ENCODE measurements at regions not wholly inside any gene's neighbourhood (a gene's known extent, or its start where the extent isn't known, plus 50 kb on each side); places are given as distances from the start of the nearest gene placed in this dataset.

DNA sequence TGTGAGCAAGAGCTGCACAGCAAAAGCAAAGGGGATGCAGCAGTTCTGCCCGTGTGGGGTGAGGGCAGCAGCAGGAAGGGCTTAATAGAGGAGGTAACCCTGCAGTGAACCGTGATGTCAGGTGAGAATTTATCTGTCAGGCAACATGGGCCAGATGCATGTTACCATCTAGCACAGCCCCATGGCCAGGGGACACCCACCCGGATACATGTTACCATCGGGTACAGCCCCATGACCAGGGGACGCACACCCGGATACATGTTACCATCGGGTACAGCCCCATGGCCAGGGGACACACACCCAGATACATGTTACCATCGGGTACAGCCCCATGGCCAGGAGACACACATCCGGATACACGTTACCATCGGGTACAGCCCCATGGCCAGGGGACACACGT, 99.4 kb downstream of the RBFOX3 start:
- Histone ChIP-seq H3K4me1 (ENCODE audit: control insufficient read depth in 2 of 3, insufficient read depth in 2 of 3, low read depth in 1 of 3, low read length in 3 of 3) (no peaks in the 10 kb centered on the region), H3K9ac (ENCODE audit: low read length in 3 of 3) (no peak overlapping the region), H3K4me3 (ENCODE audit: low read length in 3 of 3) (no peak overlapping the region), H3K27me3 (ENCODE audit: control insufficient read depth, insufficient read depth, low read length) (no peaks in the 10 kb centered on the region), H3K27ac (ENCODE audit: low read depth in 2 of 2, low read length in 2 of 2) (no peak overlapping the region), H3K36me3 (ENCODE audit: control insufficient read depth in 2 of 3, insufficient read depth in 3 of 3, low read length in 3 of 3) (no peaks in the 10 kb centered on the region), H3K9me3 (ENCODE audit: control insufficient read depth in 2 of 3, insufficient read depth in 1 of 3, low read length in 3 of 3) (no peaks in the 10 kb centered on the region)
- intact Hi-C loops (cut with DNase I): no loop called here
- FAIRE-seq (no peak), DNase-seq (no peak)
- no peak for TF ChIP-seq CTCF (IDR thresholded peaks at IDR 0.05; ENCODE audit: borderline replicate concordance, extremely low read depth, insufficient read depth)

- no peak for FAIRE-seq
Measured at GRCh38 chr17:79510071-79510470, 100.8 kb downstream of the RBFOX3 start.

DNA sequence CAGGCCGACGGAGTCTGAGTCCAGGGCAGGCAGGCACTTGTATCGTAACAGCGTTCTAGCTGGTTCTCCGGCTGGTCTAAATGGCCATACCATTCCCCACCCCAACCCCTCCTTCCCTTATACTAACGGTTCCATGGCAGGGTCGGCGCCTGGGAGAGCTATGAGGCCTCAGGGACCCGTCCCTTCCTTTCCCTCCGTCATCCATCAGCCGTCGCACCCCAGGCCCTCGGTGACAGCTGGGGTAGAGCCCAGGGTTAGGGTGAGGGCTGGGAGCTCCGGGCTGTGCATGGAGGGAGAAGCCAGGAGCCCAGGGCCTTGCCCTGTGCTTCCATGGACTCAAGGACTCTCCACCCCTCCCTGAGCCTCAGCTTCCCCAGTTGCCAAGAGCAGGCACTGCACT, 101.4 kb downstream of the RBFOX3 start:
- intact Hi-C loops (cut with DNase I): no loop called here
- no peak overlapping the region for H3K27ac ChIP-seq (ENCODE audit: low read depth in 2 of 2, low read length in 2 of 2)
- H3K4me1 ChIP-seq (ENCODE audit: control insufficient read depth in 2 of 3, insufficient read depth in 2 of 3, low read depth in 1 of 3, low read length in 3 of 3): no peaks in the 10 kb centered on the region
- no peaks in the 10 kb centered on the region for H3K27me3 ChIP-seq (ENCODE audit: control insufficient read depth, insufficient read depth, low read length)
- no peak overlapping the region for H3K9ac ChIP-seq (ENCODE audit: low read length in 3 of 3)
- H3K9me3 ChIP-seq (ENCODE audit: control insufficient read depth in 2 of 3, insufficient read depth in 1 of 3, low read length in 3 of 3): no peaks in the 10 kb centered on the region
- TF ChIP-seq CTCF (IDR thresholded peaks at IDR 0.05; ENCODE audit: borderline replicate concordance, extremely low read depth, insufficient read depth): no peak
- no peak overlapping the region for H3K4me3 ChIP-seq (ENCODE audit: low read length in 3 of 3)
- H3K36me3 ChIP-seq (ENCODE audit: control insufficient read depth in 2 of 3, insufficient read depth in 3 of 3, low read length in 3 of 3): no peaks in the 10 kb centered on the region
- no peak for FAIRE-seq
- DNase-seq: no peak

More at GRCh38 chr17:79510071-79510470, 100.8 kb downstream of the RBFOX3 start:
- Histone ChIP-seq H3K36me3 (ENCODE audit: control insufficient read depth in 2 of 3, insufficient read depth in 3 of 3, low read length in 3 of 3) (no peaks in the 10 kb centered on the region), H3K4me3 (ENCODE audit: low read length in 3 of 3) (no peak overlapping the region), H3K27ac (ENCODE audit: low read depth in 2 of 2, low read length in 2 of 2) (no peak overlapping the region), H3K27me3 (ENCODE audit: control insufficient read depth, insufficient read depth, low read length) (no peaks in the 10 kb centered on the region), H3K9me3 (ENCODE audit: control insufficient read depth in 2 of 3, insufficient read depth in 1 of 3, low read length in 3 of 3) (no peaks in the 10 kb centered on the region), H3K9ac (ENCODE audit: low read length in 3 of 3) (no peak overlapping the region), H3K4me1 (ENCODE audit: control insufficient read depth in 2 of 3, insufficient read depth in 2 of 3, low read depth in 1 of 3, low read length in 3 of 3) (no peaks in the 10 kb centered on the region)
- no peak for TF ChIP-seq CTCF (IDR thresholded peaks at IDR 0.05; ENCODE audit: borderline replicate concordance, extremely low read depth, insufficient read depth)
- DNase-seq: no peak
- intact Hi-C loops (cut with DNase I): no loop called here

DNA sequence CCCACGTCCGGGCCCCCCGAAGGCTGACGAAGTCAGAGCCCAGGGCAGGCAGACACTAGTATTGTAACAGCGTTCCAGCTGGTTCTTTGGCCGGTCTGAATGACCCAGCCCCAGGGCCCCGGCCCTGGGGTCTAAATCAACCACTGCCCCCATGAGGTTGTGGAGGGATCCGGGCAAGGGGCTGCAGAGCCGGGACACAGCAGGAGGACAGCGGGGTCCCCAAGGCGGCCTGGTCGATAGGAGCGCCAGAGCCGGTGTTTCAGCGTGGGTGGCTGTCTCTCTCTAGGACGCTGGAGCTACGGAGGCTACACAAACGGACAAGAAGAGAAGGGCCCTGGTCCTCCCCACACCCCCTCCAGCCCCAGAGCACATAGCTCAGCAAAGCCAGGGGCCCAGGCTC, 101.8 kb downstream of the RBFOX3 start:
- no peak overlapping the region for H3K4me3 ChIP-seq (ENCODE audit: low read length in 3 of 3)
- TF ChIP-seq CTCF (IDR thresholded peaks at IDR 0.05; ENCODE audit: borderline replicate concordance, extremely low read depth, insufficient read depth): no peak
- intact Hi-C loops (cut with DNase I): no loop called here
- H3K4me1 ChIP-seq (ENCODE audit: control insufficient read depth in 2 of 3, insufficient read depth in 2 of 3, low read depth in 1 of 3, low read length in 3 of 3): no peaks in the 10 kb centered on the region
- no peak overlapping the region for H3K9ac ChIP-seq (ENCODE audit: low read length in 3 of 3)
- H3K27ac ChIP-seq (ENCODE audit: low read depth in 2 of 2, low read length in 2 of 2): no peak overlapping the region
- DNase-seq: no peak
- H3K36me3 ChIP-seq (ENCODE audit: control insufficient read depth in 2 of 3, insufficient read depth in 3 of 3, low read length in 3 of 3): no peaks in the 10 kb centered on the region
- no peaks in the 10 kb centered on the region for H3K9me3 ChIP-seq (ENCODE audit: control insufficient read depth in 2 of 3, insufficient read depth in 1 of 3, low read length in 3 of 3)
- H3K27me3 ChIP-seq (ENCODE audit: control insufficient read depth, insufficient read depth, low read length): no peaks in the 10 kb centered on the region
- FAIRE-seq: no peak

Measured in kidney (tissue), 13 donors.